AG09309 (cell line): ENCODE measurements at regions not wholly inside any gene's neighbourhood (a gene's known extent, or its start where the extent isn't known, plus 50 kb on each side); places are given as distances from the start of the nearest gene placed in this dataset.
"Not testable (repeated sequence)": the region's sequence is repeated elsewhere in the genome, so short reads cannot be mapped to it uniquely, and the experiment has no call there.

Experiments
- DNase-seq: peaks from one replicate; pipeline ENCODE4 v3.0.0-alpha.2; 2010; ENCODE audit warnings: low read depth
- H3K4me3 ChIP-seq: 2 replicates; pipeline ENCODE4 v1.5.1; 2011; ENCODE audit warnings: mild to moderate bottlenecking, low read depth, low read length, moderate library complexity; ENCODE audit not compliant: control insufficient read depth
- TF ChIP-seq, protein P1 (sequence below): IDR thresholded peaks from 2 replicates; pipeline ENCODE4 v1.5.1; 2011; ENCODE audit warnings: mild to moderate bottlenecking, low read depth, low read length, inconsistent platforms; ENCODE audit not compliant: insufficient read depth, control insufficient read depth; ENCODE audit errors: missing control alignments

DNA sequence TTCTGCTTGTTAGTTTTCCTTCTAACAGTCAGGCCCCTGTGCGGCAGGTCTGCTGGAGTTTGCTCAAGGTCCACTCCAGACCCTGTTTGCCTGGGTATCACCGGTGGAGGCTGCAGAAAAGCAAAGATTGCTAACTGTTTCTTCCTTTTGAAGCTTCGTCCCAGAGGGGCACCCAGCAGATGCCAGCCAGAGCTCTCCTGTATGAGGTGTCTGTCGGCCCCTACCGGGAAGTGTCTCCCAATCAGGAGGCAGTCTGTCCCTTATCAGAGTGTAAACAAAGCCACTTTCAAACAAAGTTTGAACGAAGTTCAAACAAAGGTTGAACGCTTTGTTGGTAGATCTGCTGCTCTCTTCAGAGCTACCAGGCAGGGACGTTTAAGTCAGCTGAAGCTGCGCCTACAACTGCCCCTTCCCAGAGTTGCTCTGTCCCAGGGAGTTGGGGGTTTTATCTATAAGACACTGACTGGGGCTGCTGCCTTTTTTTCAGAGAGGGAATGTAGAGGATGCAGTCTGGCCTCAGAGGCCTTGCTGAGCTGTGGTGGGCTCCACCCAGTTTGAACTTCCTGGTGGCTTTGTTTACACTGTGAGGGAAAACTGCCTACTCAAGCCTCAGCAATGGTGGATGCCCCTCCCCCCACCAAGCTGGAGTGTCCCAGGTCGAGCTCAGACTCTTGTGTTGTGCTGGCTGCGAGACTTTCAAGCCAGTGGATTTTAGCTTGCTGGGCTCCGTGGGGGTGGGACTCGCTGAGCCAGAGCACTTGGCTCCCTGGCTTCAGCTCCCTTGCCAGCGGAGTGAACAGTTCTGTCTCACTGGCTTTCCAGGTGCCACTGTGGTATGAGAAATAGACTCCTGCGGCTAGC, 401.8 kb downstream of the SRGAP2C start:
- no peak for DNase-seq
- H3K4me3 ChIP-seq = no peak overlapping the region
- TF ChIP-seq, protein P1, sequence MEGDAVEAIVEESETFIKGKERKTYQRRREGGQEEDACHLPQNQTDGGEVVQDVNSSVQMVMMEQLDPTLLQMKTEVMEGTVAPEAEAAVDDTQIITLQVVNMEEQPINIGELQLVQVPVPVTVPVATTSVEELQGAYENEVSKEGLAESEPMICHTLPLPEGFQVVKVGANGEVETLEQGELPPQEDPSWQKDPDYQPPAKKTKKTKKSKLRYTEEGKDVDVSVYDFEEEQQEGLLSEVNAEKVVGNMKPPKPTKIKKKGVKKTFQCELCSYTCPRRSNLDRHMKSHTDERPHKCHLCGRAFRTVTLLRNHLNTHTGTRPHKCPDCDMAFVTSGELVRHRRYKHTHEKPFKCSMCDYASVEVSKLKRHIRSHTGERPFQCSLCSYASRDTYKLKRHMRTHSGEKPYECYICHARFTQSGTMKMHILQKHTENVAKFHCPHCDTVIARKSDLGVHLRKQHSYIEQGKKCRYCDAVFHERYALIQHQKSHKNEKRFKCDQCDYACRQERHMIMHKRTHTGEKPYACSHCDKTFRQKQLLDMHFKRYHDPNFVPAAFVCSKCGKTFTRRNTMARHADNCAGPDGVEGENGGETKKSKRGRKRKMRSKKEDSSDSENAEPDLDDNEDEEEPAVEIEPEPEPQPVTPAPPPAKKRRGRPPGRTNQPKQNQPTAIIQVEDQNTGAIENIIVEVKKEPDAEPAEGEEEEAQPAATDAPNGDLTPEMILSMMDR = no peak

DNA sequence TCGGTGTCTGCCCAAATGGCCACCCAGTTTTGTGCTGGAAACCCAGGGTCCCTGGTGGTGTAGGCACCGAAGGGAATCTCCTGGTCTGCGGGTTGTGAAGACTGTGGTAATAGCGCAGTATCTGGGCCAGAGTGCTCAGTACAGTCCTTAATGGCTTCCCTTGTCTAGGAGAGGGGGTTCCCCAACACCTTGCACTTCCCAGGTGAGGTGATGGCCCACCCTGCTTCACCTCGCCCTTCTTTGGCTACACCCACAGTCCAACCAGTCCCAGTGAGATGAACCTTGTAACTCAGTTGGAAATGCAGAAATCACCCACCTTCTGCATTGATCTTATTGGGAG, 402.4 kb downstream of the SRGAP2C start:
- TF ChIP-seq, protein P1 = no peak
- H3K4me3 ChIP-seq = no peak overlapping the region
- no peak for DNase-seq

GRCh38 chr1:121587777-121588176, 403.0 kb downstream of the SRGAP2C start:
- no peak overlapping the region for H3K4me3 ChIP-seq
- TF ChIP-seq, protein P1 = no peak
- no peak for DNase-seq

GRCh38 chr1:121594096-121594495, 409.3 kb downstream of the SRGAP2C start:
- TF ChIP-seq, protein P1 = no peak
- no peak overlapping the region for H3K4me3 ChIP-seq
- DNase-seq = no peak

- TF ChIP-seq, protein P1 = no peak
- no peak overlapping the region for H3K4me3 ChIP-seq
- no peak for DNase-seq
Measured at GRCh38 chr1:121595089-121595488, 410.3 kb downstream of the SRGAP2C start.

DNA sequence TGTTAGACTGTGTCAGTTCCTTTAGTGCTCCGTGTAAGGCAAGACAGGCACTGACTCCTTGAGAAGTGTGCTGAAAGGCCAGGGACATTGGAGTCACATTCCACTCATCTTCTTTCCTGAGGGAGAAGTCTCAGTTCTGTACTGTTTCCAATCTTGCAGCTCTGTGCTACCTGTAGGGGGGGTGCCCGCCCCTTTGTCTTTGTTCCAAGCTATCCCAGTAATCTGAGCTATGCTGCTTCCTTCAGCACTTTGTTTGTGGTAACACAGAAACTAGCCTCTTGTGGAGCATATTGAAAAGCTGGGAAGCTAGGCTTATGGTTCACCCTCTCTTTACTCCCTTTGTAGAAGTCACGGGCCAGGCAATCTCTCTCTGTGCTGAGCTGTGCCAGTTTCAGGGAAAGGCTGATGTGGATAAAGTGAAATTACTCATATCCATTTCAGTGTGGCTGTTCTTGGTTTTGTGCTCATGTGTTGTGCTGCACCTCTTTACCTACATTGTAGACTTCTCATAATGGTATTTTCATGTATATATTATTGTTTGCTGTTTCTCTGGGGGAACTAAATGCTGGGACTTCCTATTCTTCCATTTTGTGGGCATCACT, 420.2 kb downstream of the SRGAP2C start:
- not testable (repeated sequence) for DNase-seq, H3K4me3 ChIP-seq

- not testable (repeated sequence) for DNase-seq, H3K4me3 ChIP-seq
Measured at GRCh38 chr1:121607499-121607898, 422.7 kb downstream of the SRGAP2C start.
